Neutrophil (primary cell): ENCODE measurements at regions not wholly inside any gene's neighbourhood (a gene's known extent, or its start where the extent isn't known, plus 50 kb on each side); places are given as distances from the start of the nearest gene placed in this dataset.

Experiments
- H3K27ac ChIP-seq: fragments of 200-600 bp; sonication (generic); 2 replicates; pipeline ENCODE4 v1.5.1; 2016; ENCODE audit warnings: mild to moderate bottlenecking, moderate library complexity
- H3K27me3 ChIP-seq: fragments of 200-600 bp; sonication (generic); 2 replicates; pipeline ENCODE4 v1.6.0; 2016; ENCODE audit warnings: mild to moderate bottlenecking
- H3K36me3 ChIP-seq: fragments of 200-600 bp; sonication (generic); 2 replicates; pipeline ENCODE4 v1.5.1; 2017
- H3K4me1 ChIP-seq, 2 experiments: fragments of 200-600 bp in 1 of 2; sonication (generic) in 1 of 2; 1 replicate in 1 of 2; 2 replicates in 1 of 2; pipeline versions ENCODE4 v1.5.1 to v1.6.1; 2013 to 2016; ENCODE audit warnings: low read depth in 1 of 2, low read length in 1 of 2, mild to moderate bottlenecking in 1 of 2, moderate library complexity in 1 of 2; ENCODE audit not compliant: control insufficient read depth in 1 of 2, insufficient read depth in 1 of 2
- H3K4me3 ChIP-seq, 2 experiments: fragments of 200-600 bp in 1 of 2; sonication (generic) in 1 of 2; 1 replicate in 1 of 2; 2 replicates in 1 of 2; pipeline ENCODE4 v1.5.1; 2013 to 2016; ENCODE audit warnings: low read depth in 1 of 2, low read length in 1 of 2, mild to moderate bottlenecking in 1 of 2, moderate library complexity in 1 of 2
- H3K9me3 ChIP-seq: fragments of 200-600 bp; sonication (generic); 2 replicates; pipeline ENCODE4 v1.5.1; 2016
- TF ChIP-seq, protein P1 (sequence below): fragments of 200-600 bp; sonication (generic); IDR thresholded peaks from 2 replicates; pipeline ENCODE4 v1.5.1; 2016; ENCODE audit warnings: antibody characterized with exemption

- H3K4me3 ChIP-seq, result no peak overlapping the region
- TF ChIP-seq, protein P1, sequence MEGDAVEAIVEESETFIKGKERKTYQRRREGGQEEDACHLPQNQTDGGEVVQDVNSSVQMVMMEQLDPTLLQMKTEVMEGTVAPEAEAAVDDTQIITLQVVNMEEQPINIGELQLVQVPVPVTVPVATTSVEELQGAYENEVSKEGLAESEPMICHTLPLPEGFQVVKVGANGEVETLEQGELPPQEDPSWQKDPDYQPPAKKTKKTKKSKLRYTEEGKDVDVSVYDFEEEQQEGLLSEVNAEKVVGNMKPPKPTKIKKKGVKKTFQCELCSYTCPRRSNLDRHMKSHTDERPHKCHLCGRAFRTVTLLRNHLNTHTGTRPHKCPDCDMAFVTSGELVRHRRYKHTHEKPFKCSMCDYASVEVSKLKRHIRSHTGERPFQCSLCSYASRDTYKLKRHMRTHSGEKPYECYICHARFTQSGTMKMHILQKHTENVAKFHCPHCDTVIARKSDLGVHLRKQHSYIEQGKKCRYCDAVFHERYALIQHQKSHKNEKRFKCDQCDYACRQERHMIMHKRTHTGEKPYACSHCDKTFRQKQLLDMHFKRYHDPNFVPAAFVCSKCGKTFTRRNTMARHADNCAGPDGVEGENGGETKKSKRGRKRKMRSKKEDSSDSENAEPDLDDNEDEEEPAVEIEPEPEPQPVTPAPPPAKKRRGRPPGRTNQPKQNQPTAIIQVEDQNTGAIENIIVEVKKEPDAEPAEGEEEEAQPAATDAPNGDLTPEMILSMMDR, result no peak
- H3K27ac ChIP-seq, result no peak overlapping the region
- H3K36me3 ChIP-seq, result no peaks in the 10 kb centered on the region
- H3K27me3 ChIP-seq, result no peaks in the 10 kb centered on the region
- no peaks in the 10 kb centered on the region for H3K4me1 ChIP-seq
- H3K9me3 ChIP-seq, result peaks cover 7% of the 10 kb centered on the region
These were observed 307.7 kb upstream of the ADAMTS16 start for GRCh38 chr5:4832471-4832870.

- H3K36me3 ChIP-seq, result no peaks in the 10 kb centered on the region
- peaks cover 8% of the 10 kb centered on the region for H3K9me3 ChIP-seq
- H3K27ac ChIP-seq, result no peak overlapping the region
- H3K27me3 ChIP-seq, result no peaks in the 10 kb centered on the region
- no peak overlapping the region for H3K4me3 ChIP-seq
- H3K4me1 ChIP-seq, result no peaks in the 10 kb centered on the region
- TF ChIP-seq, protein P1, result no peak
These were observed 306.9 kb upstream of the ADAMTS16 start for GRCh38 chr5:4833104-4833738.

DNA sequence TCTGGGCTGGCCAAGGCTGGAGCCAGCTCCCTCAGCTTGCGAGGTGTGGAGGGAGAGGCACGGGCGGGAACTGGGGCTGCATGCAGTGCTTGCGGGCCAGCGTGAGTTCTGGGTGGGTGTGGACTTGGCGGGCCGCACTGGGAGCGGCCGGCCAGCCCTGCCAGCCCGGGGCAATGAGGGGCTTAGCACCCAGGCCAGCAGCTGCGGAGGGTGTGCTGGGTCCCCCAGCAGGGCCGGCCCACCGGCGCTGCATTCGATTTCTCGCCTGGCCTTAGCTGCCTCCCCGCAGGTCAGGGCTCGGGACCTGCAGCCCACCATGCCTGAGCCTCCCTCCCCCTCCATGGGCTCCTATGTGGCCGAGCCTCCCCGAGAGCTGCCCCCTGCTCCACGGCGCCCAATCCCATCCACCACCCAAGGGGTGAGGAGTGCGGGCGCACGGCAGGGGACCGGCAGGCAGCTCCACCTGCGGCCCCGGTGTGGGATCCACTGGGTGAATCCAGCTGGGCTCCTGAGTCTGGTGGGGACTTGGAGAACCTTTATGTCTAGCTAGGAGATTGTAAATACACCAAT lies 302.6 kb upstream of the ADAMTS16 start:
- H3K27me3 ChIP-seq, result no peaks in the 10 kb centered on the region
- H3K27ac ChIP-seq, result no peak overlapping the region
- H3K9me3 ChIP-seq, result peaks cover 8% of the 10 kb centered on the region
- H3K36me3 ChIP-seq, result no peaks in the 10 kb centered on the region
- no peak overlapping the region for H3K4me3 ChIP-seq
- H3K4me1 ChIP-seq, result no peaks in the 10 kb centered on the region
- TF ChIP-seq, protein P1, result no peak

DNA sequence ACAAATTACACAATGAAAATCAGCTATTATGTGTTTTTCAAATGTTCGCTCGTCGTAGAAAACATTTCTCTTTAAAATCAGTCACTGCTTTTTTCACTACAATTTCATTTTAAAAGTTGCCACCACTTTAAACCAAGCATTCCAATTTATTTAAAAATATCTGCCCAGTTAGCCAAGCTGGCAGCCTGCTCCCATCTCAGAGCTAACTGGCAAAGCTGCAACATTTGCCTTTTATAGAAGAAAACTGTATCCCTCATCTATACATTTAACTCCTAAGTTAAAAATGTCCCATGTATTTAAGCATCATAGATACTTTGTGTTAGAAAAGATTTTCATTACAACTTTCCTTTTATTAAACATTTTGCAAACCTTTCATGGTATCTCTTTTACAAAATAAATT lies 294.9 kb upstream of the ADAMTS16 start:
- TF ChIP-seq, protein P1, result no peak
- H3K9me3 ChIP-seq, result no peaks in the 10 kb centered on the region
- H3K27ac ChIP-seq, result no peak overlapping the region
- no peaks in the 10 kb centered on the region for H3K27me3 ChIP-seq
- H3K4me3 ChIP-seq, result no peak overlapping the region
- no peaks in the 10 kb centered on the region for H3K36me3 ChIP-seq
- no peaks in the 10 kb centered on the region for H3K4me1 ChIP-seq

- H3K4me1 ChIP-seq, result no peaks in the 10 kb centered on the region
- TF ChIP-seq, protein P1, result no peak
- H3K36me3 ChIP-seq, result no peaks in the 10 kb centered on the region
- no peaks in the 10 kb centered on the region for H3K27me3 ChIP-seq
- H3K27ac ChIP-seq, result no peak overlapping the region
- no peaks in the 10 kb centered on the region for H3K9me3 ChIP-seq
- H3K4me3 ChIP-seq, result no peak overlapping the region
These were observed 292.4 kb upstream of the ADAMTS16 start for GRCh38 chr5:4847766-4848165.
